GM18861 (cell line): ENCODE measurements at regions not wholly inside any gene's neighbourhood (a gene's known extent, or its start where the extent isn't known, plus 50 kb on each side); places are given as distances from the start of the nearest gene placed in this dataset.
"Not testable (repeated sequence)": the region's sequence is repeated elsewhere in the genome, so short reads cannot be mapped to it uniquely, and the experiment has no call there.

ENCODE experiments used
- ATAC-seq: cut with Tn5 transposase; IDR thresholded peaks from one replicate; pipeline ENCODE4 v1.9.1; 2021; ENCODE audit not compliant: unreplicated experiment

DNA sequence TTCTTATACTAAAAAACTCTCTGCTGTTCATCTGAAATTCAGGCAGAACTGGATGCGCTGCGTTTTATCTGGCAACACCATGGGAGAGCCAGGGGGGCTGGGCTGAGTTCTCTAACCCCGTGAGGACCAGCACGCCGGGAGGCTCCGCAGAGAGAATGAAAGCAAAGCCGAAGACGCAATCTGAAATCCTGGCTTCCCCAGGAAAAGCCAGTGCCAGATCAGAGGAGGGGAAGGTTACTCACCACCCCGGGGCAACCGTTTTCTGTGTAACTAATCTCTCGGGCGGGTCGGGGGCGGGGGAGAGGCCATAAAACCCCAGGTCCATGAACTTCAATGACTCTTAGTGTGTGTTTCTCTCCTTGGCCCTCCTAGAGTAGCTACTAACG, 99.4 kb downstream of the SHANK2 start:
- ATAC-seq, result no peak

DNA sequence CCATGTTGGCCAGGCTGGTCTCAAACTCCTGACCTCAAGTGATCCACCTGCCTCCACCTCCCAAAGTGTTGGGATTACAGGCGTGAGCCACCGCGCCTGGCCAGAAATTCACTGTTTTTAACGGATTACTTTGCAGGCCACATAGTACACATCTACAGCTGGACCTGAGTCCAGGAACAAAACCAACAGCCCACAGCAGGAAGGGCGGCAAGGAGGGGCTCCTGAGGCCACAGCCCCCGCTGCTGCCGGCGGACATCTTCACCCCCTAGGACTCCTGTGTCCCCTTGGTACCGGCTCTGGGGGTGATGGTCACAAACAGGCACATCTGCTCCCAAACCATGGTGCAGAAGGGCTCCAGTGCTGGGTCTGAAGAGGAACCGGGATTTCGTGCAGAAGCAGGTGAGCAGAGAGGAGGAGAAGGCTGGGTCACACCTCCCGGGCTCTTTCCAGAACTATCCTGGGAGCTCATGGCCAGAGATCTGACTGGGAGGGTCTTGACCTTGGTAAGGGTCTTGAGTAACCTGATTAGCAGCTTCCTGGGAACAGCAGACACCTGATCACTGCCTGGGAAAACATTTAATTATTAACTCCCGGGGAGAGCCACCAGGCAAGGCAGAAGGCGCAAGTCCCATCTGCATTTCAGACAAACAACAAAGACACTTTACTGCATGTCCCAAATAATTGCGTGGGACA, 99.9 kb downstream of the SHANK2 start:
- not testable (repeated sequence) for ATAC-seq

DNA sequence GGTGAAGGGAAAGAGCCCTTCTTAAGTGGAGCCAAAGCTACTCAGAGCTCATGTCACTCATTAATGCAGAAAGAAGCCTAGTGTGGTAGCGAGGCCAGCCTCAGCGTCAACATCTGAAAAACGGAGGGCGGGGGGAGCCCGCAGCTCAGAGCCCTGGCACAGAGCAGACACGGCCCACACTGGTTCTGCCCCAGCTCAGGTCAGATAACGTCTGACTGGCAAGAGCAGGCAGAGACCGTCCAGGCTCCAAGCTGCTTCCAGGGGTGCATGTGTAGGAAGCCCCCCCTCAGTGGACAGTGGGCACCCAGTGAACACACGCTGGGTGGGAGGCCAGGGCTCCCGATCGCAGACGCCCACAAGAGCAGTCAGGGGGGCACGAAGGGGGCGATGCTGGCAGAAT, 100.8 kb downstream of the SHANK2 start:
- no peak for ATAC-seq

DNA sequence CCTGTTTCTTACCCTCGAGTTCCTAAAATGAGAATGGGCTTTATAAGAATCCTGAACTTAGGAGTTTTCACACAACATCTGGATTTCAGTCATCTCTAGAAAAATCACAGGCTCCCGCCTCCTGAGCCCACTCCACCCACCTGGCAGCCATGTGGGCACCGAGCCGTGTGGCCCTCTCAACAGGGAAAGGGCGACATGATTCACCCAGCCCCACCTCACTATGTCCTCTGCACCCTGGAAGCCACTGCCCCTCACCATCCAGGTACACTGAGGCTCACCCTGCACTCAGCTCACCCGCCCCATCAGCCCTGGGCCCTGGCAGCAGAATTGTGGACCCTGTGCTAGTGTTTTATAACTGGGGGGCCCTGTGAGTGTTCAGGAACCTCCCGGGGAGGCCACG, 101.5 kb downstream of the SHANK2 start:
- ATAC-seq, result no peak

DNA sequence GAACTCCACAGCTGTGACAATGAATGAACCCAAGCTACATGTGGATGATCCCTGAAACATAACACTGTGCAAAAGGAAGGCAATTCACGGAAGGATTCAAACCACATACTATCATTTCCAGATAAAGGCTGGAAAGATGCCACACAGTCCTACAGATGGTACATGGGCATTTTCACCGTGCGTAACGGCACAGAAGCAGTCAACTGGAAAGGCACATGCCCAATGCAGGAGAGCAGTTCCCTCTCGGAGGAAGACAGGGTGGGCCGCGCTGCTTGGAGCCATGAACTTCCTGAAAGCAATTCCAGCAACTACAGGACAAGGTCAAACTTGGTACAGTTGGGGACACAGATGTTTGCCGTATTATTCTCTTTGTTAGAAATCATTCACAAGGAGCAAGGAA, 103.7 kb downstream of the SHANK2 start:
- ATAC-seq, result no peak

DNA sequence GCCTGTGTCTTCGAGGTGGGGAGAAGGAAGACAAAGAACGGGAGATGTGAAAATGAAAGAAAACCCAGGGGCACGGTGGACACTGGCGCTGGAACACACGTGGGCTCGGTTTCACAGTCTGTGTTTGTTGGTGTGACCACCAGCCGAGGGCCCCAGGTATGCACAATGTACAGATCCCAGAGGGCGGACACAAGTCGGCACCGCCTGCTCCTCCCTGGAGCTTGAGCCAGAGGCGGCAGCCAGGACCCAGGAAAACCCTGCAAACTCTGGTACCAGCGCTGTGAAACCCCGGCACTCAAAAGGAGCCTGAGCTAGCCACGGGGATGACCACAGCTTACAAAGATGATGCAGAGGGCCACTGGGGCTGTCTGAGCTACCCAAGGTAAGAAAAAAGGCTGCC, 105.0 kb downstream of the SHANK2 start:
- ATAC-seq, result no peak

DNA sequence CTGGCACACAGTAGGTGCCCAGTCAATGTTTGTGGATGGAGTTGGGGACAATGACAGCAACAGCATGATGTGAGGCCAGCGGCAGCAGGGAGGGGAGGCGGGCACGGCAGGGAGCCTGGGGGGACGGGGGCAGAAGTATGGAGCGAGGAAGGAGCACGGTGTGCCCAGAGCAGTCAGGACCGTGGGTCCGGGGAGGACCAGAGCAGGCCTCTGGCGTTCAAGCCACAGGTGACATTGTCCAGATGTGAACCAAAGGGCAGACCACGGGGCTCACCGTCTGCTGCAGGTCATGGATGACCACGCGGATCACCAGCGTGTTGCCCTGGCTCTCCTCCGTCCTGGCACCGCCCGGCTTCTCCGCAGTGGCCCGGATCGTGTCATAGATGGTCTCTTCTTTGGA, 105.5 kb downstream of the SHANK2 start:
- no peak for ATAC-seq

DNA sequence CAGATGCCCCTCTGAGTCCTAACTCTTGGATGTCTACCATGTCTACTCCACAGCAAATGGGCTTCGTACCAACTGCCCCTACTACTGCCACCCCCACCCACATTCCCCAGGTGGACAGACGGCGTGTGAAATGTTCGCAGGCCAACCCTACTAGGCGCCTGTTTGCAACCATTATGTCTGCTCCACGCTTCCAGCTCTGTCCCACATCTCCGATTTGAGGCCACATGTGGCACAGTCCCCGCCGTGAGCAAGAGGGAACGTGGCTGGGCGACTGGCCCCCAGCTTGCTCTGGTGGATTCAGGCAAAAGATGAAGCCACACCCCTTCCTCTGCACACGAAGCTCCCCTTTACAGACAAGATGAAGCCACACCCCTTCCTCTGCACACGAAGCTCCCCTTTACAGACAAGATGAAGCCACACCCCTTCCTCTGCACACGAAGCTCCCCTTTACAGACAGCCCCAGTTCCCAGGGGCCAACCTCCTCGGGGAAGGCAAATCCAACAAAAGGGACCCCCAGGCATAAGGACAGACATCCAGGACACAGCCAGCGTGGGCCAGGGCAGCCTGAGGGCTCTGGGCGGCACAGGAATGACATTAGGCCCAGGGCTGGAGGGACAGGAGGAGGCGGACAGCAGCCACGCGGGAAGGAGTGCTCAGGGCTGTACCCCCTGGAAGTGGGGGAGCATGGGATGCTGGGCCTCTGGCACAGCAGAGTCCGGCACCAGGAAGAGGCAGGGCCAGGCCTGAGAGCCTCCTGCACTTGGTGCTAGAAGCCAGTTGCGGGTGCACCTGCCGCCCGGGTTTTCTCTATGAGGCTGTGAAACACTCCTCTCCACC, 106.2 kb downstream of the SHANK2 start:
- ATAC-seq, result no peak

DNA sequence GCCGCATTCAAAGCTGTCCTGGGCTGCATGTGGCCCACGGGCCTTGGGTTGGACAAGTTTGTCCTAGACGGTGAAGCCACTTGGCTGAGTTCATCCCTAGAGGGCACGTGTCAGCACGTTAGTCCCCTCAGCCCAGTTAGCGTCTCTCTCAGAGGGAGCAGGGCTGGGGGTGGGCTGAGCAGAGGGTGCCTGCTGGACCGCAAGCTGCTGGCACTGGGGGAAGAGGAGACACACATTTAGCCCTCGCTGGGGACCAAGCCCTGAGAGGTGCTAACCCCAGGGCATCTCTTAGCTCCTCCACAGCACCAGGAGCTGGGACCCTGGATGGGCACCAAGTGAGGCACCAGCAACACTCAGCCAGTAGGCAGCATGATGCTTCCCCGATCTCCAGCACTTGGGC, 107.0 kb downstream of the SHANK2 start:
- no peak for ATAC-seq

DNA sequence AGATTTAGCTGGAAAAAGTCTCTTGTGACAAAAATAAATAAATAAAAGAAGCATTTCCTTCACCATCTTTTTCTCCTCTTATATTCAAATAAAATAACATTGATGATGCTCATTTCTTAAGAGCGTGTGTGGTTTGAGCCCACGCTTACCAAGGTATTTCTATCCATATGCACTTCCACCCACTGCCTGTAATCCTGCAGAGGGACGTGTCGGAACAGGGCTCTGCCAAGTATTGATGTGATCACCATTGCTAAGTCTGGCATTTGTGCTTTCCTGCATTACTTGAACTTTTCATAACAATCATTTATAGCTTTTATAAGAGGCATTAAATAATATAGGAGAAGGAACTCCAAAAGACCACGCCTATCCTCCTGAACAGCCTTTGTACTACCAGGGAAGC, 107.6 kb downstream of the SHANK2 start:
- no peak for ATAC-seq

DNA sequence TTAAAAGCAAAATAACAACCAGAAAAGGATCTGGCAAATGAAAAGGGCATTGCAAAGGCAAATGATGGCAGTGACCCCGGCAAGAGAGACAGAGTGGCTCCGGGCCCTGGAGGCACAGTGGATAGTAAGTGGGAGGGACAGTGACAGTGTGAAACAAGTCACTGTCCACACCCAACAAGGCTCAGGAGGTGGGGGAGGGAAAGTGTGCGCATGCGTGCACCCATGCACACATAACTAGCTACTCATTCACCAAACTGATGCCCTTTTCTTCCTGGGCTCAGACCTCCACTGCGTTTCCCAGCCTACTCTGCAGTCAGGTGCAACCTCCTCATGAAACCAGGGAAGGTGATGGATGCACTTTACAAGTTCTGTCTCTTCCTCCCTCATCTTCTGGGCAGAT, 108.4 kb downstream of the SHANK2 start:
- no peak for ATAC-seq

DNA sequence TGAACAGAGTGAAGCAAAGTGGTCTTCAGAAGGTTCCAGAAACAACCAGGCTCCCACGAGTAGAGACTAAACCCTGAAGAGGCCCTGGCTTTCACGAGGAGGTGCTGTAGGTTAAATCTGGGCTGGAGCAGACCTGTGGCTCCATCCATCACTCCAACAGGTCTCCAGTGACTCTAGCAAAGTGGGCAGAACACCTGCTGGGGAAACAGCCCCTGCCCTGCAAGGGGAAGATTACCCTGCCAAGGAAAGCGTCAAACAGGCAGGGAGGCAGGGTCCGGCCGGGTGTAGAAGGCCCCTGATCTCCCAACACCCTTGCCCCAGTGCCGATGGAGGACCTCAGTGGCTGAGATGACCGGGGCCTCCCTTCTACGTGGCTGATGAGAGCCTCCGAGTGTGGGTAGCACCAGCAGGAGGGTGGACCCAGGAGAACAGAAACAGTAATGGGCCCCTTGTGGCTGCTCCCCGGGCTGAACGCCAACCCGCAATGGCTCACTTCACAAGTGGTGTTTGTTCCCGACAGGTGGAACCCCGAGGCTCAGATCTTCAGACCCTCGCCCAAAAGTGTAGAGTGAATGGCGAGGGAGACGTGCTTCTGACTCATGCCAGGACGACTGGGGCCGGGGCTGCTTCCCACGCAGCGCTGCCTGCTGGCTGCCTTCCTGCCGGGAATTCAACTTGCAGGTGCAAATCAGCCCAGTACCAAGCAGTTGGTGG, 112.0 kb downstream of the SHANK2 start:
- ATAC-seq, result no peak

DNA sequence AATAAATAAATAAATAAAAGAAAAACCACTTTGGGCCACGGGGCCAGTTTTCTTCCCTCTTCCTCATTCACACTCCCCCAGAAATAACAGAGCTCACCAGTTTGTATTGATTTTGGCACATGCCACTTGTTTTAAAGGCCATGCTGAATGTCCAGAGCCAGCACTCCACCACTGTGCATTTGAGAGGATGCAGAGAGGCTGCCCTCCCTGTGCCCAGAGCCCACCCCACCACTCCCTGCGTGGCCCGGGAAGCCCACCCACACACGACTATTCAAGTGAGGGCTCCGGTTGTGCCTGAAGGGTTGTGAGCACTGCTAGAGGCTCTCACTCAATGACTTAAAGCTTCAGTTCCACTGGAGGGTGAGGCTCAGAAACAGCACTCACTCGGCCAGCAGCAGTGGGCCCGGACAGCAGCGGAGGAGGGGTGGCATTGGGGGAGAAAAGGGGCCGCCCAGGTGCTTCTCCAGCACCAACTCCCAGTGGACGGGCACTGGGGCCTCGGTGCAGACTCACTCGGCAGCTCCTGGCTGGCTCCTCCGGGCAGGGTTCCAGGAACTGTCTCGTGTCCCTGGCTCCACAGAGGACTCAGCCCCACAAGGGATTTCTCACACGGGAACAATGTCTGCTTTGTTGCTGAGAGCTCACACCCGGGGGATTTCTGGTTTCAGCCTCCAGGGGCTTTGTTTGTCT, 112.7 kb downstream of the SHANK2 start:
- ATAC-seq, result no peak

DNA sequence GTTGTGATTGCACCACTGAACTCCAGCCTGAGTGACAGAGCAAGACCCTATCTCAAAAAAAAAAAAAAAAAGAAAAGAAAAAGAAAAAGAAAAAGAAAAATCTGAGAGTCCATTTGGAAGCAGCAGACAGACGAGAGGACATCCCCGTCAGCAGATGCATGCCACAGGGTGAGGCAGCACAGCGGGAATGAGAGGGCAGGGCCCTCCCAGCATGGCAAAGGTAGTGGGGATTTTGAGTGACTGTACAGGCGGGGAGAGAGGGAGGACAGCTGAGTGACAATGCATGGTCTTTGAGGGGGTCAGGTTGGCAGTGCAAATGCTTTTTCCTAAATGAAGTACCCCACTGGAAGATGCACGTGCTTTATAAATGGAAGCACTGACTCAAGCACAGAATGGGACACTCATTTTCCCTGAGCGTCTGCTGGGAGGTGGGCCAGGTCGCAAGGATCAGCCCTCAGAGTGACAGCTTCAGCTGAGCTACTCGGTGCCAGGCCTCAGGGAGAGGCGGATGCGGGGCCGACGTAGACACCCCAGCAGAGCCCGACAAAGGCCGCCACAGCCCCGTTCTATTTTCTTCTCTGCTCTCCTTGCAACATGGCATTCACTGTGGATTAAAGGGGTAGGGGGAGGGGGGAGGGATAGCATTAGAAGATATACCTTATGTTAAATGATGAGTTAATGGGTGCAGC, 113.5 kb downstream of the SHANK2 start:
- no peak for ATAC-seq

DNA sequence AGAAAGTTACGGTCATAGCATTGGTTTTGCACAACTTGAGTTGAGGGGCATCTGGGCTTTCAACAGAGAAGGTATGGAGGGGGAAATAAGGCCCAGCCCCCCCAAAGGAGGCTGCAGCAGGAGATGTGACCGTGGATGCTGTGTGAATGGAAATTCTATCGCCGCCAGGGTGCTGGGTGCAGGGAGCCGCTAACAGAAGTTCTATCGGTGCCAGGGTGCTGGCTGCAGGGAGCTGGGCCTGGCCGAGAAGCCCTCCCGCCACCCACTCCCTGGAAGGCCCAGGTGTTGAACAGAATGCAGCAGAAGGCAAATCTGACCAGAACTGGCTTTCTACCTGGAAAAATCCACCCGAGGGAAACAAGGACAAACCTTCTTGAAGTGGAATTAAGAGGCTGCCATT, 115.0 kb downstream of the SHANK2 start:
- ATAC-seq, result no peak

DNA sequence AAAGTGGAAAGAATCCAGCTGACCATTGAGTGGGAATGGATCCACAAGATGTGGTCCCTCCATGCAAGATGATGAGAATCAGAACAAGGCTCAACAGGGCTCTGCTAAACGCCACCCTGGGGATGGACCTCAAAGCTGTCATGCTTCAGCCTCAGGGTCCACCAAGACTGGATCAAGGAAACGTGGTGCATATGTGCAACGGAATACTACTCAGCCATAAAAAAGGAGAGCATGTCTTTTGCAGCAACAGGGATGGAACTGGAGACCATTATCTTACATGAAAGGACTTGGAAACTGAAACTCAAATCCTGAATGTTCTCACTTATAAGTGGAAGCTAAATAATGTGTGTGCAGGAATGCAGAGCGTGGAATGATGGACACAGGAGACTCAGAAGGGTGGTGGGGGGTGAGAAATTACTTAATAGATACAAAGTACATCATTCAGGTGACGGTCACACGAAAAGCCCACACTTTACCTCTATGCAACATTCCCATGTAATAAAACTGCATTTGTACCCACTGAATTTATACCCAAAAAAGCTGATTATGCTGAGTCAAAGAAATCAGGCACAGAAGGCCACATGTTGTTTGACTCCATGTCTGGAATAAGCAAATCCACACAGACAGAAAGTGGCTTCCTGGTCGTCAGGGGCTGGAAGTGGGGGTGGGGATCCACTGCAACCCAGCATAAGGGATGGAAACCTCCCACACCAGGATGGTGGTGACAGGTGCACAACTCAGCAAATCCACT, 116.1 kb downstream of the SHANK2 start:
- no peak for ATAC-seq

DNA sequence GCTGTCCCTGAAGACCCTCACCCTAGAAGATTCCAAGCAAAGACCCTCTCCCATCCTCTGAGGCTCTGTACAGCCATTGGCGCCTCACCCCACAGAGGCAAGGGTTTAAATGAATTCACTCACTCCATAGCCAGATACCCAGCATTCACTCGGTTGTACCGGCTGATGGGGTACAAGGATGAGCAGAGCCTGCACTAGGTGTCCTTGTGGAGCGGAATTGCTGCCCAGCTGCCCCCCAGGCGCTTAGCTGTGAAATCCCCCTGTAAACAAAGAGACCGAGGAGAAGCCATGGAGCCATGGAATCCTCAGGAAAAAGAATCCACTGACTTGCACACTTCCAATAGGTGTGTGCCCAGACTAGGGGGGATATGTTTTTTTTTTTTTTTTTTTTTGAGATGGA, 117.3 kb downstream of the SHANK2 start:
- no peak for ATAC-seq

DNA sequence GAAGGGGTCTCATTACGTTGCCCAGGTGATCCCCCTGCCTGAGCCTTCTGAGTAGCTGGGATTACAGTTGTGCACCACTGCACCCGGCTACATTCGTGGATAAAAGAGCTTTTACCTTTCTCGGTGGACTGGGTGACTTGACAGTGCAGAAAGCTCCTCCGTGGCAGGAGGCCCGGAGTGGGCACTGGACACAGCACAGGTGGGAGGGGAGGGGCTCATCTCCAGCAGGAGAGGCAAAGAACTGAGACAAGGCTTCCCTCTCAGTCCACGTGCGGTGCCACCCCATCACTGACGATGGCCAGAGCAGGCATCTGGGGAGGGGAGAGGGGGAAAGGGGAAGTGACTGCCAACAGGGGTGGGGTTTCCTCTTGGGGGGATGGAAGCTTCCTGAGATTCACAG, 118.4 kb downstream of the SHANK2 start:
- ATAC-seq, result no peak

DNA sequence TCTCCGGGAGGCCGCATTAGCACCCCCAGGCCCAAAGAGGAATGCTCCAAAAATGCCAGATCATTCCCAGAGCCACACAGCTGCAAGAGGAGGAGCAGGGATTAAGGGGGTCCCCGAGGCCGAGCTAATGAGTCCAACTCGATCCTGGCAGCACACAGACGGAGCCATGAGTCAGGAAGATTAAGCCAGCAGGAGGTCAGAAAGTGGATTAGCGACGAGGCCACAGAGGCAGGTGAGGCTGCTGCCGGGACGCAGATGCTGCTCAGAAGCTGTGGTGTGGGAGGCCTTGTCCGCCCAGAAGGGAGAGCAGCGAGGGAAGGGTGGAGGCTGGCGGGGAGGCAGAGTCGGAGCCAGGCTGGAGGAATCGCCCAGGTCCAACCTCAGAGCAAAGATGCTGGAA, 120.5 kb downstream of the SHANK2 start:
- ATAC-seq, result no peak

DNA sequence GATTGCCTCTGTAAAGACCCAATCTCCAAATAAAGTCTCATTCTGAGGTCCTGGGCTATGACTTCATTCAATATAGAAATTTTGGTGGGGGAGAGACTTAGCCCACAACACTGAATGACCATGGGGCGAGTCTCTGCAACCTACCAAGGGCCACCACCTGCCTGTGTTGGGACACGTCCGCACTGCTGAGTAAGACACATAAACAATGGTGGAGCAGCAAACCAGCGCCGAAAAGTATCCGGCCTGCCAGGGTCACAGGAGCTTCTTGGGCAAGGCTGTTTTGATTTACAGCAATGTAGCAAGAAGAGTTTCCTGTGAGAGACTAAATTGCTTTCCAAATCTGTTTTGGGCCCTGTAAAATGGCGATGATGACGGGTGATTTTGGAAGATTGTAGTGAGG, 122.3 kb downstream of the SHANK2 start:
- no peak for ATAC-seq
